ENCODE measurements at regions not wholly inside any gene's neighbourhood (a gene's known extent, or its start where the extent isn't known, plus 50 kb on each side); places are given as distances from the start of the nearest gene placed in this dataset.
"Not testable (repeated sequence)": the region's sequence is repeated elsewhere in the genome, so short reads cannot be mapped to it uniquely, and the experiment has no call there.

GRCh38 chr9:67635067-67635466 lies 223.7 kb upstream of the ANKRD20A1 start:
- not testable (repeated sequence) for DNase-seq

GRCh38 chr9:67611900-67612299 lies 246.8 kb upstream of the ANKRD20A1 start:
- DNase-seq: not testable (repeated sequence)

- DNase-seq: not testable (repeated sequence)
Measured at GRCh38 chr9:67609872-67610271, 248.9 kb upstream of the ANKRD20A1 start.

- DNase-seq: not testable (repeated sequence)
Measured at GRCh38 chr9:67609435-67609834, 249.3 kb upstream of the ANKRD20A1 start.

GRCh38 chr9:67605113-67605512 lies 253.6 kb upstream of the ANKRD20A1 start:
- not testable (repeated sequence) for DNase-seq

GRCh38 chr9:67603609-67604008 lies 255.1 kb upstream of the ANKRD20A1 start:
- not testable (repeated sequence) for DNase-seq

- not testable (repeated sequence) for DNase-seq
Measured at GRCh38 chr9:67592424-67592823, 266.3 kb upstream of the ANKRD20A1 start.

GRCh38 chr9:67555874-67556273 lies 302.9 kb upstream of the ANKRD20A1 start:
- not testable (repeated sequence) for DNase-seq

- not testable (repeated sequence) for DNase-seq
Measured at GRCh38 chr9:67550044-67550443, 308.7 kb upstream of the ANKRD20A1 start.

GRCh38 chr9:67529834-67530233 lies 328.9 kb upstream of the ANKRD20A1 start:
- not testable (repeated sequence) for DNase-seq

GRCh38 chr9:67516938-67517337 lies 341.8 kb upstream of the ANKRD20A1 start:
- not testable (repeated sequence) for DNase-seq

- DNase-seq: not testable (repeated sequence)
Measured at GRCh38 chr9:67514587-67514986, 344.1 kb upstream of the ANKRD20A1 start.

GRCh38 chr9:67503728-67504369 lies 354.9 kb upstream of the ANKRD20A1 start:
- not testable (repeated sequence) for DNase-seq

GRCh38 chr9:67492028-67492427 lies 366.7 kb upstream of the ANKRD20A1 start:
- not testable (repeated sequence) for DNase-seq

GRCh38 chr9:67477465-67477864 lies 381.3 kb upstream of the ANKRD20A1 start:
- not testable (repeated sequence) for DNase-seq

GRCh38 chr9:67470739-67471138 lies 388.0 kb upstream of the ANKRD20A1 start:
- DNase-seq: not testable (repeated sequence)

GRCh38 chr9:67468326-67468725 lies 390.4 kb upstream of the ANKRD20A1 start:
- DNase-seq: not testable (repeated sequence)

- DNase-seq: not testable (repeated sequence)
Measured at GRCh38 chr9:67461796-67462757, 396.7 kb upstream of the ANKRD20A1 start.

- DNase-seq: not testable (repeated sequence)
Measured at GRCh38 chr9:67452941-67453340, 405.8 kb upstream of the ANKRD20A1 start.

- not testable (repeated sequence) for DNase-seq
Measured at GRCh38 chr9:67442313-67442712, 416.4 kb upstream of the ANKRD20A1 start.

- not testable (repeated sequence) for DNase-seq
Measured at GRCh38 chr9:67437011-67437410, 421.7 kb upstream of the ANKRD20A1 start.

- not testable (repeated sequence) for DNase-seq
Measured at GRCh38 chr9:67424881-67425280, 432.5 kb upstream of the SPATA31A3 start.

- DNase-seq: not testable (repeated sequence)
Measured at GRCh38 chr9:67423049-67423728, 430.8 kb upstream of the SPATA31A3 start.

Data from hematopoietic multipotent progenitor cell treated with erythropoietin and hydrocortisone succinate and interleukin-3 and kit ligand, for 6 days (in vitro differentiated cells).